ENCODE measurements at regions not wholly inside any gene's neighbourhood (a gene's known extent, or its start where the extent isn't known, plus 50 kb on each side); places are given as distances from the start of the nearest gene placed in this dataset.

GRCh38 chr2:128494307-128494639 lies 175.6 kb upstream of the HS6ST1 start:
- TF ChIP-seq TAF1 (conservative IDR thresholded peaks at IDR 0.05) (no peak), FOXA1 (IDR thresholded peaks at IDR 0.05) (no peak), HNF4A (conservative IDR thresholded peaks at IDR 0.05) (no peak), JUND (IDR thresholded peaks at IDR 0.05) (no peak), YY1 (IDR thresholded peaks at IDR 0.05) (no peak), SP1 (IDR thresholded peaks at IDR 0.05) (no peak), FOXA2 (IDR thresholded peaks at IDR 0.05) (no peak), ATF3 (IDR thresholded peaks at IDR 0.05) (no peak), RXRA (IDR thresholded peaks at IDR 0.05) (no peak), MAX (IDR thresholded peaks at IDR 0.05) (no peak), RAD21 (IDR thresholded peaks at IDR 0.05) (no peak), GABPA (IDR thresholded peaks at IDR 0.05 in 1 of 2, conservative IDR thresholded peaks at IDR 0.05 in 1 of 2) (no peak), ZBTB33 (IDR thresholded peaks at IDR 0.05) (no peak), REST (IDR thresholded peaks at IDR 0.05) (no peak)

GRCh38 chr2:128494640-128495321 lies 176.1 kb upstream of the HS6ST1 start:
- peak; percentile 30 for DNase-seq (ENCODE audit: low spot score)
- 59% methylated on average over 13 of the region's 13 CpGs for WGBS

More at GRCh38 chr2:128494307-128494639, 175.6 kb upstream of the HS6ST1 start:
- H3K9me3 ChIP-seq (ENCODE audit: control insufficient read depth in 4 of 4, low read length in 3 of 4): peaks cover 0 to 8% (median 0%) of the 10 kb centered on the region in 4 donors
- no peaks in the 10 kb centered on the region for H3K27me3 ChIP-seq (ENCODE audit: control insufficient read depth in 4 of 4, insufficient read depth in 4 of 4, low read length in 3 of 4)
- H3K36me3 ChIP-seq (ENCODE audit: control insufficient read depth in 4 of 4, insufficient read depth in 3 of 4, low read depth in 1 of 4, low read length in 3 of 4): no peaks in the 10 kb centered on the region
- WGBS: 55% methylated on average over 8 of the region's 8 CpGs
- H3K9ac ChIP-seq (ENCODE audit: low read depth in 1 of 2, low read length in 2 of 2): no peak overlapping the region
- DNase-seq (ENCODE audit: low spot score): no peak
- no peak overlapping the region for H3K27ac ChIP-seq (ENCODE audit: low read depth in 1 of 2, low read length in 2 of 2)
- no peak overlapping the region for H3K4me3 ChIP-seq (ENCODE audit: low read depth in 1 of 3, low read length in 3 of 3)
- no peaks in the 10 kb centered on the region for H3K4me1 ChIP-seq (ENCODE audit: control insufficient read depth in 4 of 4, insufficient read depth in 4 of 4, low read length in 3 of 4)

More at GRCh38 chr2:128494640-128495321, 176.1 kb upstream of the HS6ST1 start:
- H3K27ac ChIP-seq (ENCODE audit: low read depth in 1 of 2, low read length in 2 of 2): no peak overlapping the region
- H3K4me1 ChIP-seq (ENCODE audit: control insufficient read depth in 4 of 4, insufficient read depth in 4 of 4, low read length in 3 of 4): no peaks in the 10 kb centered on the region
- TF ChIP-seq HNF4A (conservative IDR thresholded peaks at IDR 0.05): no peak
- TF ChIP-seq NR2F2 (IDR thresholded peaks at IDR 0.05): peak; percentile 36
- TF ChIP-seq RAD21 (IDR thresholded peaks at IDR 0.05): peak in 1 of 2 donors; percentile 33
- peaks cover 0 to 8% (median 0%) of the 10 kb centered on the region in 4 donors for H3K9me3 ChIP-seq (ENCODE audit: control insufficient read depth in 4 of 4, low read length in 3 of 4)
- H3K4me3 ChIP-seq (ENCODE audit: low read depth in 1 of 3, low read length in 3 of 3): no peak overlapping the region
- H3K27me3 ChIP-seq (ENCODE audit: control insufficient read depth in 4 of 4, insufficient read depth in 4 of 4, low read length in 3 of 4): no peaks in the 10 kb centered on the region
- no peak overlapping the region for H3K9ac ChIP-seq (ENCODE audit: low read depth in 1 of 2, low read length in 2 of 2)
- H3K36me3 ChIP-seq (ENCODE audit: control insufficient read depth in 4 of 4, insufficient read depth in 3 of 4, low read depth in 1 of 4, low read length in 3 of 4): no peaks in the 10 kb centered on the region

Data from liver (tissue), 7 donors.